PC-3 (cell line): ENCODE measurements at regions not wholly inside any gene's neighbourhood (a gene's known extent, or its start where the extent isn't known, plus 50 kb on each side); places are given as distances from the start of the nearest gene placed in this dataset.

Source experiments
- ATAC-seq: fragments of 200-7000 bp; cut with Tn5 transposase; 2 replicates; pipeline ENCODE4 v1.9.1; 2020; ENCODE audit warnings: mild to moderate bottlenecking, moderate library complexity
- BruUV-seq: library from RNA; stranded (reverse); fragments of 400-500 nt; replicated peaks from 2 replicates; lab custom pipeline; 2021; lab: Mats Ljungman, UMichigan
- CTCF ChIA-PET: fragments of 300-600 bp; sonication (Branson Sonifier 250); formaldehyde crosslinking; loops from one replicate; lab custom pipeline; 2022; ENCODE audit warnings: antibody characterized with exemption; lab: Charles Lee
- POLR2A ChIA-PET: fragments of 300-600 bp; sonication (Branson Sonifier 250); formaldehyde crosslinking; loops from one replicate; lab custom pipeline; 2022; ENCODE audit warnings: antibody characterized with exemption; ENCODE audit not compliant: unreplicated experiment; lab: Charles Lee
- DNase-seq: peaks from one replicate; pipeline ENCODE4 v3.0.0-alpha.2; 2015
- H2AFZ ChIP-seq: fragments of 300-600 bp; sonication (generic); 2 replicates; pipeline ENCODE4 v1.6.0; 2016; ENCODE audit warnings: antibody characterized with exemption, low read length
- H3F3A ChIP-seq: fragments of 300-600 bp; sonication (generic); one replicate; pipeline ENCODE4 v1.6.0; 2017; ENCODE audit warnings: antibody characterized with exemption, low read length, control low read depth, mild to moderate bottlenecking; ENCODE audit not compliant: unreplicated experiment
- H3K27ac ChIP-seq: fragments of 300-600 bp; sonication (generic); 2 replicates; pipeline ENCODE4 v1.5.1; 2016; ENCODE audit warnings: mild to moderate bottlenecking, low read length
- H3K27me3 ChIP-seq: fragments of 300-600 bp; sonication (generic); 2 replicates; pipeline ENCODE4 v1.6.1; 2016; ENCODE audit warnings: low read length, mixed read lengths
- H3K36me3 ChIP-seq: fragments of 300-600 bp; sonication (generic); 2 replicates; pipeline ENCODE4 v1.6.1; 2016; ENCODE audit warnings: low read depth, mixed run types, low read length, mixed read lengths
- H3K4me1 ChIP-seq: fragments of 300-600 bp; sonication (generic); 2 replicates; pipeline ENCODE4 v1.5.1; 2016; ENCODE audit warnings: low read length; ENCODE audit not compliant: insufficient read depth
- H3K4me2 ChIP-seq: fragments of 300-600 bp; sonication (generic); 2 replicates; pipeline ENCODE4 v1.6.0; 2016; ENCODE audit warnings: low read length
- H3K4me3 ChIP-seq: fragments of 300-600 bp; sonication (generic); 2 replicates; pipeline ENCODE4 v1.5.1; 2016; ENCODE audit warnings: mild to moderate bottlenecking, low read length, mixed read lengths
- H3K79me2 ChIP-seq: fragments of 300-600 bp; sonication (generic); 2 replicates; pipeline ENCODE4 v1.6.1; 2017; ENCODE audit warnings: low read length, mixed read lengths
- H3K9ac ChIP-seq: fragments of 300-600 bp; sonication (generic); 2 replicates; pipeline ENCODE4 v1.6.0; 2016; ENCODE audit warnings: mild to moderate bottlenecking, low read length
- H3K9me2 ChIP-seq: fragments of 300-600 bp; sonication (generic); replicated peaks from 2 replicates; pipeline ENCODE4 v1.6.1; 2016; ENCODE audit warnings: mixed run types, low read length, mixed read lengths
- H3K9me3 ChIP-seq: fragments of 300-600 bp; sonication (generic); 2 replicates; pipeline ENCODE4 v1.6.1; 2016; ENCODE audit warnings: low read length, mixed read lengths
- H4K20me1 ChIP-seq: fragments of 300-600 bp; sonication (generic); 2 replicates; pipeline ENCODE4 v1.6.1; 2016; ENCODE audit warnings: low read length, mixed read lengths
- EZH2 ChIP-seq: fragments of 300-600 bp; sonication (generic); IDR thresholded peaks from one replicate; pipeline ENCODE4 v1.6.1; 2017; ENCODE audit warnings: antibody characterized with exemption, mild to moderate bottlenecking, low read length; ENCODE audit not compliant: unreplicated experiment
- EZH2phosphoT487 ChIP-seq: fragments of 300-600 bp; sonication (generic); IDR thresholded peaks from 2 replicates; pipeline ENCODE4 v1.6.1; 2018; ENCODE audit warnings: mild to moderate bottlenecking, antibody characterized with exemption, low read length, borderline replicate concordance
- intact Hi-C: fragments of 100-400 bp; cut with micrococcal nuclease; formaldehyde crosslinking; loops from 2 replicates; pipeline ENCODE4 v1.9.0; 2023
- TF ChIP-seq, protein P1 (sequence below): fragments of 300-600 bp; sonication (generic); conservative IDR thresholded peaks from 2 replicates; pipeline ENCODE4 v1.5.1; 2017; ENCODE audit warnings: antibody characterized with exemption, low read depth, mild to moderate bottlenecking, low read length

DNA sequence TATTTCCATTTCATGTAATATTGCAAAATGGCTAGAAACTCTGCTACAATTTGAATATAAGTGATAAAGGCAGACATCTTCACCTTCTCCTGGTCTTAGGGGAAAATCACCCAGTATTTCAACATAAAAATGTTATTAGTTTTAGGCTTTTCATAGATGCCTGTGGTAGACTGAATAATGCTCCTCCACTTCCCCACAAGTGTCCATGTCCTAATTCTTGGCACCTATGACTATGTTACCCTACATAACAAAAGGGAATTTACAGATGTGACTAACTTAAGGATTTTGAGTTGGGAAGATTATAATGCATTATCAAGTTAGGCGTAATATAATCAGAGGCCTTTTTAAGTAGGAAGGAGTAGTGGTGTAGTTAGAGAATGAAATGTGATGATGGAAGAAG lies 196.4 kb downstream of the TMTC3 start:
- intact Hi-C loops: no loop called here
- Histone ChIP-seq H3K36me3 (no peaks in the 10 kb centered on the region), H3K27me3 (no peaks in the 10 kb centered on the region), H3K4me2 (no peak overlapping the region), H3K79me2 (no peaks in the 10 kb centered on the region), H3K9me2 (no peaks in the 10 kb centered on the region), H3K27ac (no peak overlapping the region), H3K4me3 (no peak overlapping the region), H2AFZ (no peak overlapping the region), H3K9me3 (no peaks in the 10 kb centered on the region), H4K20me1 (no peaks in the 10 kb centered on the region), H3K4me1 (peaks cover 21% of the 10 kb centered on the region), H3F3A (no peaks in the 10 kb centered on the region), H3K9ac (no peak overlapping the region)
- no TSS peak for BruUV-seq
- DNase-seq (no peak), ATAC-seq (no peak)
- ChIA-PET POLR2A (no interaction called here), CTCF (no interaction called here)
- TF ChIP-seq, protein P1, sequence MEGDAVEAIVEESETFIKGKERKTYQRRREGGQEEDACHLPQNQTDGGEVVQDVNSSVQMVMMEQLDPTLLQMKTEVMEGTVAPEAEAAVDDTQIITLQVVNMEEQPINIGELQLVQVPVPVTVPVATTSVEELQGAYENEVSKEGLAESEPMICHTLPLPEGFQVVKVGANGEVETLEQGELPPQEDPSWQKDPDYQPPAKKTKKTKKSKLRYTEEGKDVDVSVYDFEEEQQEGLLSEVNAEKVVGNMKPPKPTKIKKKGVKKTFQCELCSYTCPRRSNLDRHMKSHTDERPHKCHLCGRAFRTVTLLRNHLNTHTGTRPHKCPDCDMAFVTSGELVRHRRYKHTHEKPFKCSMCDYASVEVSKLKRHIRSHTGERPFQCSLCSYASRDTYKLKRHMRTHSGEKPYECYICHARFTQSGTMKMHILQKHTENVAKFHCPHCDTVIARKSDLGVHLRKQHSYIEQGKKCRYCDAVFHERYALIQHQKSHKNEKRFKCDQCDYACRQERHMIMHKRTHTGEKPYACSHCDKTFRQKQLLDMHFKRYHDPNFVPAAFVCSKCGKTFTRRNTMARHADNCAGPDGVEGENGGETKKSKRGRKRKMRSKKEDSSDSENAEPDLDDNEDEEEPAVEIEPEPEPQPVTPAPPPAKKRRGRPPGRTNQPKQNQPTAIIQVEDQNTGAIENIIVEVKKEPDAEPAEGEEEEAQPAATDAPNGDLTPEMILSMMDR: no peak
- TF ChIP-seq EZH2phosphoT487 (no peak), EZH2 (no peak)

DNA sequence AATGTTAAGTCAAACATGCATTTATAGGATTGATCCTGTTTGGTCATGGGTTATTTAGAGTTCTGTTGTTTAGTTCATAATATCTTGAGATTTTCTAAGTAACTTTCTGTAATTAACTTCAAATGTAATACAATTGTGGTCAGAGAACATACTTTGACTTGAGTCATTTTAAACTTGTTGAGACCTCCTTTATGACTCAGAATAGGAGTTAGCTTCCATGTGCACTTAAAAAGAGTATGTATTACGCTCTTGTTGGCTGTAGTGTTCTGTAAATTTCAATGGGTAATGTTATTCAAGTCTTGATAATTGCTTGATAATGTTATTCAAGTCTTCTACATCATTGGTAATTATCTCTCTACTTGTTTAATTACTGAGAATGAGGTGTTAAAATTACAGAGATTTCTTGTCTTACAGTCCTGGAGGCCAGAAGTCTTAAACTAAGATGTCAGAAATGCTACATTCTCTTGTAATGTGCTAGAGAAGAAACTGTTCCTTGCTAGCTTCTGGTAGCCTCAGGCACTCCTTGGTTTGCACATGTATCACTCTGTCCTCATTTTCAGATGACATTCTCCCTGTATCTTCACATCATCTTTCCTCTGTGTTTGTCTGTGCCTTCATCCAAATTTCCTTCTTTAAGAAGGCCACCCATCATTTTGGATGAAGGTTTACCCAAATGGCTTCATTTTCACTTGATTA lies 197.3 kb downstream of the TMTC3 start:
- TF ChIP-seq EZH2phosphoT487: no peak
- TF ChIP-seq, protein P1: no peak
- no peak for TF ChIP-seq EZH2
- no peak overlapping the region for H3K4me2 ChIP-seq
- no peaks in the 10 kb centered on the region for H3F3A ChIP-seq
- H3K27ac ChIP-seq: no peak overlapping the region
- no peaks in the 10 kb centered on the region for H3K9me2 ChIP-seq
- ChIA-PET POLR2A (no interaction called here), CTCF (no interaction called here)
- no peaks in the 10 kb centered on the region for H3K36me3 ChIP-seq
- 0 out of 2 replicates have a peak, but pooled peaks have one; percentile 41 for ATAC-seq
- no peak overlapping the region for H3K9ac ChIP-seq
- H4K20me1 ChIP-seq: no peaks in the 10 kb centered on the region
- DNase-seq: peak; percentile 46
- H3K9me3 ChIP-seq: no peaks in the 10 kb centered on the region
- H3K79me2 ChIP-seq: no peaks in the 10 kb centered on the region
- intact Hi-C loops: no loop called here
- H3K4me3 ChIP-seq: no peak overlapping the region
- no peak overlapping the region for H2AFZ ChIP-seq
- peaks cover 12% of the 10 kb centered on the region for H3K4me1 ChIP-seq
- H3K27me3 ChIP-seq: no peaks in the 10 kb centered on the region
- no TSS peak for BruUV-seq

DNA sequence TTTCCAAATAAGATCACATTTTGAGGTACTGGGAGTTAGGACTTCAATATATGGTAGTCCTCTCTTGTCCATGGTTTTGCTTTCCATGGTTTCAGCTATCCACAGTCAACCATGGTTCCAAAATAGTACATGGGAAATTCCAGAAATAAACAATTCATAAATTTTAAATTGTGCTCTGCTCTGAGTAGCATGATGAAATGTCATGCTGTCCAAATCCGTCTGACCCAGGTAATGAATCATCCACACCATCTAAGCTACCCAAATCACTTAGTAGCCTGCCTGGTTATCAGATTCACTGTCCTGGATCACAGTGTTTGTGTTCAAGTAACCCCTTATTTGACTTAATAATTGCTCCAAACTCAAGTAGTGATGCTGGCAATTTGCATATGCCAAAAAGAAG lies 197.9 kb downstream of the TMTC3 start:
- Histone ChIP-seq H3K9ac (no peak overlapping the region), H3F3A (no peaks in the 10 kb centered on the region), H3K79me2 (no peaks in the 10 kb centered on the region), H3K9me3 (no peaks in the 10 kb centered on the region), H3K4me3 (no peak overlapping the region), H3K4me1 (peaks cover 6% of the 10 kb centered on the region), H3K9me2 (no peaks in the 10 kb centered on the region), H3K36me3 (no peaks in the 10 kb centered on the region), H3K27ac (no peak overlapping the region), H2AFZ (no peak overlapping the region), H3K4me2 (no peak overlapping the region), H3K27me3 (no peaks in the 10 kb centered on the region), H4K20me1 (no peaks in the 10 kb centered on the region)
- CTCF ChIA-PET: no interaction called here
- intact Hi-C loops: no loop called here
- POLR2A ChIA-PET: no interaction called here
- DNase-seq (no peak), ATAC-seq (no peak)
- BruUV-seq: no TSS peak
- TF ChIP-seq, protein P1: no peak
- no peak for TF ChIP-seq EZH2
- no peak for TF ChIP-seq EZH2phosphoT487
